GM12878 (cell line): ENCODE measurements at regions not wholly inside any gene's neighbourhood (a gene's known extent, or its start where the extent isn't known, plus 50 kb on each side); places are given as distances from the start of the nearest gene placed in this dataset.

Experiments used
- BMI1 ChIP-seq: fragments of 450-650 bp; IDR thresholded peaks from 2 replicates; pipeline ENCODE4 v1.6.1; 2016; ENCODE audit warnings: mild to moderate bottlenecking, moderate library complexity, borderline replicate concordance
- EGR1 ChIP-seq, 2 experiments: IDR thresholded peaks; 1 replicate in 1 of 2; 2 replicates in 1 of 2; pipeline ENCODE4 v1.6.1; 2011 to 2012; ENCODE audit warnings: low read depth in 2 of 2, low read length in 2 of 2, borderline replicate concordance in 1 of 2, mild to moderate bottlenecking in 1 of 2, moderate library complexity in 1 of 2
- EZH2 ChIP-seq: IDR thresholded peaks from 2 replicates; pipeline ENCODE4 v1.6.1; 2012; ENCODE audit warnings: low read depth, mild to moderate bottlenecking, control low read depth, inconsistent platforms, low read length, borderline replicate concordance; ENCODE audit not compliant: control insufficient read depth
- FOS ChIP-seq: IDR thresholded peaks from 3 replicates; pipeline ENCODE4 v1.6.1; 2011; ENCODE audit warnings: borderline replicate concordance; ENCODE audit not compliant: insufficient read length; ENCODE audit errors: extremely low read depth
- HCFC1 ChIP-seq: fragments of 150-350 bp; IDR thresholded peaks from 2 replicates; pipeline ENCODE4 v1.6.1; 2014; ENCODE audit warnings: low read length
- HDAC2 ChIP-seq: fragments of 200-600 bp; sonication (generic); IDR thresholded peaks from 2 replicates; pipeline ENCODE4 v1.6.1; 2017
- IKZF2 ChIP-seq, 2 experiments: fragments of 450-650 bp; IDR thresholded peaks; 2 replicates each; pipeline ENCODE4 v1.6.1; 2017; ENCODE audit warnings: mild to moderate bottlenecking in 2 of 2, moderate library complexity in 2 of 2
- IRF4 ChIP-seq: IDR thresholded peaks from 2 replicates; pipeline ENCODE4 v1.6.1; 2011; ENCODE audit warnings: low read depth, low read length
- LARP7 ChIP-seq: fragments of 450-650 bp; IDR thresholded peaks from 2 replicates; pipeline ENCODE4 v1.6.1; 2017; ENCODE audit warnings: mild to moderate bottlenecking
- MTA3 ChIP-seq: IDR thresholded peaks from 2 replicates; pipeline ENCODE4 v1.6.1; 2012; ENCODE audit warnings: low read length, inconsistent platforms, borderline replicate concordance
- NFXL1 ChIP-seq: fragments of 450-650 bp; IDR thresholded peaks from 2 replicates; pipeline ENCODE4 v1.6.1; 2017; ENCODE audit warnings: antibody characterized with exemption, mild to moderate bottlenecking, borderline replicate concordance
- NFYB ChIP-seq: IDR thresholded peaks from 2 replicates; pipeline ENCODE4 v1.6.1; 2011; ENCODE audit warnings: low read depth, mild to moderate bottlenecking, low read length, improper control_type of control experiment, moderate library complexity; ENCODE audit not compliant: insufficient read depth
- NR2C1 ChIP-seq: fragments of 450-650 bp; IDR thresholded peaks from 2 replicates; pipeline ENCODE4 v1.6.1; 2017; ENCODE audit warnings: antibody characterized with exemption, mild to moderate bottlenecking, moderate library complexity
- RBBP5 ChIP-seq: fragments of 200-600 bp; sonication (generic); conservative IDR thresholded peaks from 2 replicates; pipeline ENCODE4 v1.6.1; 2016
- RELA ChIP-seq: fragments of 450-650 bp; IDR thresholded peaks from 2 replicates; pipeline ENCODE4 v1.8.0; 2014; ENCODE audit warnings: borderline replicate concordance; ENCODE audit not compliant: partially characterized antibody
- SMAD1 ChIP-seq: fragments of 450-650 bp; IDR thresholded peaks from 2 replicates; pipeline ENCODE4 v1.6.1; 2018; ENCODE audit warnings: mild to moderate bottlenecking, low read depth; ENCODE audit not compliant: partially characterized antibody
- SMC3 ChIP-seq: IDR thresholded peaks from 2 replicates; pipeline ENCODE4 v1.6.1; 2011; ENCODE audit warnings: low read length, improper control_type of control experiment, borderline replicate concordance
- TCF7 ChIP-seq: IDR thresholded peaks from 2 replicates; pipeline ENCODE4 v1.6.1; 2014; ENCODE audit warnings: antibody characterized with exemption, borderline replicate concordance
- WRNIP1 ChIP-seq: IDR thresholded peaks from 2 replicates; pipeline ENCODE4 v1.6.1; 2011; ENCODE audit warnings: low read depth, low read length, improper control_type of control experiment, borderline replicate concordance
- TF ChIP-seq, protein P1 (sequence below): fragments of 450-650 bp; IDR thresholded peaks from 2 replicates; pipeline ENCODE4 v1.6.1; 2017; ENCODE audit warnings: mild to moderate bottlenecking, low read depth, inconsistent platforms; ENCODE audit not compliant: poor library complexity, severe bottlenecking
- TF ChIP-seq, protein P2 (sequence below): IDR thresholded peaks from 2 replicates; pipeline ENCODE4 v1.6.1; 2011; ENCODE audit warnings: borderline replicate concordance, low read depth, mild to moderate bottlenecking, moderate library complexity, low read length; ENCODE audit not compliant: insufficient read depth, poor library complexity, severe bottlenecking
- TF ChIP-seq, protein P3 (sequence below): IDR thresholded peaks from 2 replicates; pipeline ENCODE4 v1.6.1; 2011; ENCODE audit warnings: borderline replicate concordance, low read depth, mild to moderate bottlenecking, moderate library complexity, mixed read lengths, low read length; ENCODE audit not compliant: insufficient read depth; ENCODE audit errors: extremely low read length
- TF ChIP-seq, protein P4 (sequence below): fragments of 450-650 bp; formaldehyde crosslinking; IDR thresholded peaks from 2 replicates; pipeline ENCODE4 v1.4.0; 2022; ENCODE audit warnings: mild to moderate bottlenecking, moderate library complexity

GRCh38 chr10:90999512-91000172 is 78.8 kb upstream of the ANKRD1 start (continued):
- TF ChIP-seq RELA, result peak; percentile 63
- no peak for TF ChIP-seq WRNIP1
- TF ChIP-seq, protein P1, sequence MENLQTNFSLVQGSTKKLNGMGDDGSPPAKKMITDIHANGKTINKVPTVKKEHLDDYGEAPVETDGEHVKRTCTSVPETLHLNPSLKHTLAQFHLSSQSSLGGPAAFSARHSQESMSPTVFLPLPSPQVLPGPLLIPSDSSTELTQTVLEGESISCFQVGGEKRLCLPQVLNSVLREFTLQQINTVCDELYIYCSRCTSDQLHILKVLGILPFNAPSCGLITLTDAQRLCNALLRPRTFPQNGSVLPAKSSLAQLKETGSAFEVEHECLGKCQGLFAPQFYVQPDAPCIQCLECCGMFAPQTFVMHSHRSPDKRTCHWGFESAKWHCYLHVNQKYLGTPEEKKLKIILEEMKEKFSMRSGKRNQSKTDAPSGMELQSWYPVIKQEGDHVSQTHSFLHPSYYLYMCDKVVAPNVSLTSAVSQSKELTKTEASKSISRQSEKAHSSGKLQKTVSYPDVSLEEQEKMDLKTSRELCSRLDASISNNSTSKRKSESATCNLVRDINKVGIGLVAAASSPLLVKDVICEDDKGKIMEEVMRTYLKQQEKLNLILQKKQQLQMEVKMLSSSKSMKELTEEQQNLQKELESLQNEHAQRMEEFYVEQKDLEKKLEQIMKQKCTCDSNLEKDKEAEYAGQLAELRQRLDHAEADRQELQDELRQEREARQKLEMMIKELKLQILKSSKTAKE, result peak; percentile 49
- TF ChIP-seq, protein P2, sequence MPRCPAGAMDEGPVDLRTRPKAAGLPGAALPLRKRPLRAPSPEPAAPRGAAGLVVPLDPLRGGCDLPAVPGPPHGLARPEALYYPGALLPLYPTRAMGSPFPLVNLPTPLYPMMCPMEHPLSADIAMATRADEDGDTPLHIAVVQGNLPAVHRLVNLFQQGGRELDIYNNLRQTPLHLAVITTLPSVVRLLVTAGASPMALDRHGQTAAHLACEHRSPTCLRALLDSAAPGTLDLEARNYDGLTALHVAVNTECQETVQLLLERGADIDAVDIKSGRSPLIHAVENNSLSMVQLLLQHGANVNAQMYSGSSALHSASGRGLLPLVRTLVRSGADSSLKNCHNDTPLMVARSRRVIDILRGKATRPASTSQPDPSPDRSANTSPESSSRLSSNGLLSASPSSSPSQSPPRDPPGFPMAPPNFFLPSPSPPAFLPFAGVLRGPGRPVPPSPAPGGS, result peak; percentile 94
- TF ChIP-seq IKZF2 (IDR thresholded peaks at IDR 0.05), result peak; percentile 87 to 92
- TF ChIP-seq TCF7, result no peak
- no peak for TF ChIP-seq SMC3
- TF ChIP-seq NR2C1, result no peak
- TF ChIP-seq, protein P3, sequence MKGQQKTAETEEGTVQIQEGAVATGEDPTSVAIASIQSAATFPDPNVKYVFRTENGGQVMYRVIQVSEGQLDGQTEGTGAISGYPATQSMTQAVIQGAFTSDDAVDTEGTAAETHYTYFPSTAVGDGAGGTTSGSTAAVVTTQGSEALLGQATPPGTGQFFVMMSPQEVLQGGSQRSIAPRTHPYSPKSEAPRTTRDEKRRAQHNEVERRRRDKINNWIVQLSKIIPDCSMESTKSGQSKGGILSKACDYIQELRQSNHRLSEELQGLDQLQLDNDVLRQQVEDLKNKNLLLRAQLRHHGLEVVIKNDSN, result no peak
- no peak for TF ChIP-seq LARP7
- TF ChIP-seq BMI1, result peak; percentile 65; the same call in 1 of the 2 replicates
- TF ChIP-seq RBBP5, result no peak
- no peak for TF ChIP-seq SMAD1
- no peak for TF ChIP-seq NFYB
- no peak for TF ChIP-seq HCFC1
- no peak for TF ChIP-seq HDAC2
- TF ChIP-seq NFXL1, result no peak
- TF ChIP-seq FOS, result no peak
- TF ChIP-seq, protein P4, sequence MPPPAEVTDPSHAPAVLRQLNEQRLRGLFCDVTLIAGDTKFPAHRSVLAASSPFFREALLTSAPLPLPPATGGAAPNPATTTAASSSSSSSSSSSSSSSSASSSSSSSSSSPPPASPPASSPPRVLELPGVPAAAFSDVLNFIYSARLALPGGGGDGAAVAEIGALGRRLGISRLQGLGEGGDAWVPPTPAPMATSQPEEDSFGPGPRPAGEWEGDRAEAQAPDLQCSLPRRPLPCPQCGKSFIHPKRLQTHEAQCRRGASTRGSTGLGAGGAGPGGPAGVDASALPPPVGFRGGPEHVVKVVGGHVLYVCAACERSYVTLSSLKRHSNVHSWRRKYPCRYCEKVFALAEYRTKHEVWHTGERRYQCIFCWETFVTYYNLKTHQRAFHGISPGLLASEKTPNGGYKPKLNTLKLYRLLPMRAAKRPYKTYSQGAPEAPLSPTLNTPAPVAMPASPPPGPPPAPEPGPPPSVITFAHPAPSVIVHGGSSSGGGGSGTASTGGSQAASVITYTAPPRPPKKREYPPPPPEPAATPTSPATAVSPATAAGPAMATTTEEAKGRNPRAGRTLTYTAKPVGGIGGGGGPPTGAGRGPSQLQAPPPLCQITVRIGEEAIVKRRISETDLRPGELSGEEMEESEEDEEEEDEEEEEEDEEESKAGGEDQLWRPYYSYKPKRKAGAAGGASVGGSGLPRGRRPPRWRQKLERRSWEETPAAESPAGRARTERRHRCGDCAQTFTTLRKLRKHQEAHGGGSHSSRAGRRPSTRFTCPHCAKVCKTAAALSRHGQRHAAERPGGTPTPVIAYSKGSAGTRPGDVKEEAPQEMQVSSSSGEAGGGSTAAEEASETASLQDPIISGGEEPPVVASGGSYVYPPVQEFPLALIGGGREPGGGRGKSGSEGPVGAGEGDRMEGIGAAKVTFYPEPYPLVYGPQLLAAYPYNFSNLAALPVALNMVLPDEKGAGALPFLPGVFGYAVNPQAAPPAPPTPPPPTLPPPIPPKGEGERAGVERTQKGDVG (CRISPR knock-in tag), result no peak
- no peak for TF ChIP-seq MTA3
- no peak for TF ChIP-seq EGR1 (IDR thresholded peaks at IDR 0.05; ENCODE audit: borderline replicate concordance in 1 of 2, low read depth in 2 of 2, low read length in 2 of 2)
- TF ChIP-seq IRF4, result no peak; the same call in 1 of the 2 replicates
- TF ChIP-seq EZH2, result no peak
